Epithelial cell of prostate (primary cell): ENCODE measurements at regions not wholly inside any gene's neighbourhood (a gene's known extent, or its start where the extent isn't known, plus 50 kb on each side); places are given as distances from the start of the nearest gene placed in this dataset.
"Not testable (repeated sequence)": the region's sequence is repeated elsewhere in the genome, so short reads cannot be mapped to it uniquely, and the experiment has no call there.

ENCODE experiments used
- DNase-seq: peaks from one replicate; pipeline ENCODE4 v3.0.0-alpha.2; 2011; ENCODE audit warnings: low read depth, low spot score
- H3K27ac ChIP-seq: fragments of 450-650 bp; 2 replicates; pipeline ENCODE4 v1.5.1; 2017; ENCODE audit warnings: mild to moderate bottlenecking

DNA sequence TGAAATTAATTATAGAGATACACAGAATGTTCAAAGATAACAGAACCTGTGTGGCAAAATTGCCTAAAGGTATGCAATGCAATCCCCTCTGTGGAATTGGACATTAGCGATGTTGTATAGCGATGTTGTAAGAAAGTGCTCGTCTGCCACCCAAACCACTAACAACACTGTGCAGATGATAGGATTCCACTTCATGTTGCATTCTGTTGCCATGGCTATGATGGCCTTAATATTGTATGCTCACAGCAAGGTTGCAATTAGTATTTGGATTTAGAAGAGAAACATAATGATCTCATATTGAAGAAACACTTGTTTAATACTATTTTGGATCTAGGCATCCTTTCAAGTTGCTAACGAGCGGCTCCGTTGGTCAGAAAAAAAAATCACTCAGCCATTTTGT lies 260.3 kb downstream of the BCAT1 start:
- no peak for DNase-seq
- H3K27ac ChIP-seq, result no peak overlapping the region

DNA sequence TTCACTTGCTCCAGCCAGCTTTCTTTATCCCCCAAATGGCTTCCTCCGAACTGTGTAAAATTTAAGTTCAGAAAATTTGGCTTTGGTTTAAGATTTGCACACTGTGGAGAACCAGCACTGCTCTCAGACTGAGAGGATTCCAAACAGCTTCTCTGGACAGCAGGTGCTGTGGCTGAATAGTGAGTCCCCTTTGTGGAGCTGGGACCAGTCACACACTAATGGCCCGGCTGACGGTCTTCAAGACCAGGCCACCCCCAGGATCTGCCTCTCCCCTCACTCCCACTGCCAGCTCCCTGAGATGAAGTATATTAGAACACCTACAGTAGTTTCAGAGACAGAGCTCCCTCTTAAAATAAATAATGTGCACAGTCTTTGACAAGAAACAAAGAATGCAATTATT lies 267.3 kb downstream of the BCAT1 start:
- no peak overlapping the region for H3K27ac ChIP-seq
- no peak for DNase-seq

DNA sequence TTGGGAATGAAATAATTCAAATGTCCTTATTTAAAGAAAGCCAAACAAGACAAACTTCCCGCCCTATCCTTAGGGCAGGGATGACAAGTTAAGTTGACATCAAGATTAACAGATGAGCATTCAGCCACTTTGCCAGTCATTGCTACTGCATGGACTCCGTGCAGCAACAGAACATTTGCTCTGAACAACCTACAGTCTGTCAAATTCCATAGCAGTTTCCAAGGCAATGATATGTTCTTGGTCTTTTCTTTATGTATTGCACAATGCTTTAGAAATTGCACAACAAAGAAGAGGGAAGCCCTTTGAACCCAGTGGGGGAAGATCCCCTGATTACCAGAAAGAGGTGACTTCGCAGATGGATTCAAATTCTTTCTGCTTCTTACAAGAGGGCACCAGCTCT lies 269.8 kb downstream of the BCAT1 start:
- no peak overlapping the region for H3K27ac ChIP-seq
- no peak for DNase-seq

DNA sequence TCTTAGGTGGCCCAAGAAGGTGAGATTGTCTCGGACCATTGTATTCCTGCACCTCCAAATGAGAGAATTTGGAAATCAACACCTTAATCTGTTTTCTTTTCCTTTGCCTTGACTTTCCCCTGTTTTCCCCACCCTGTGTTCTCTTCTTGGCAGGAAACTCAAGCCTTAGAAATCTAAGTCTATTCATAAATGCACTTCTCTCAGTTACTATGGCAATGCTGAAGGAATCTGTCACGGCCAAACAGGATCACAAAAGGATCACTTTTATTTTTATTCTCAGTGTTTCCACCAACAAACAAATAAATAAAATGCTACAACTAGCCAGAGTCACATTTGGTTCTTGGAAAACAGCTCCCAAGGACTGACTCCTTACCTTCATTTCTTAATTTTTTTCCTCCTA lies 270.5 kb downstream of the BCAT1 start:
- no peak overlapping the region for H3K27ac ChIP-seq
- no peak for DNase-seq

DNA sequence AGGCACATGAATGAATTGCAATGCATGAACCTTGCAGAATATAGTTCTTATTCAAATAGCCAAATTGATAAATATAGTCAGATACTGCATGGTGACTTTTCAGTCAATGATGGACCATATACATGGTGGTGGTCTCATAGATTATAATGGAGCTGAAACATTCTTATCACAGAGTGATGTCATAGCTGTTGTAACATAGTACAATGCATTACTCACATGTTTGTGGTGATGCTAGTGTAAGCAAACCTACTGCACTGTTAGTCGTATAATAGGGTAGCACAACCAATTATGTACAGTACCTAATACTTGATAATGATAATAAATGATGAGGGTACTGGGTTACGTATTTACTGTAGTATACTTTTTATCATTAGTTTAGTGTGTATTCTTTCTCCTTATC lies 280.3 kb downstream of the BCAT1 start:
- DNase-seq, result no peak
- no peak overlapping the region for H3K27ac ChIP-seq

DNA sequence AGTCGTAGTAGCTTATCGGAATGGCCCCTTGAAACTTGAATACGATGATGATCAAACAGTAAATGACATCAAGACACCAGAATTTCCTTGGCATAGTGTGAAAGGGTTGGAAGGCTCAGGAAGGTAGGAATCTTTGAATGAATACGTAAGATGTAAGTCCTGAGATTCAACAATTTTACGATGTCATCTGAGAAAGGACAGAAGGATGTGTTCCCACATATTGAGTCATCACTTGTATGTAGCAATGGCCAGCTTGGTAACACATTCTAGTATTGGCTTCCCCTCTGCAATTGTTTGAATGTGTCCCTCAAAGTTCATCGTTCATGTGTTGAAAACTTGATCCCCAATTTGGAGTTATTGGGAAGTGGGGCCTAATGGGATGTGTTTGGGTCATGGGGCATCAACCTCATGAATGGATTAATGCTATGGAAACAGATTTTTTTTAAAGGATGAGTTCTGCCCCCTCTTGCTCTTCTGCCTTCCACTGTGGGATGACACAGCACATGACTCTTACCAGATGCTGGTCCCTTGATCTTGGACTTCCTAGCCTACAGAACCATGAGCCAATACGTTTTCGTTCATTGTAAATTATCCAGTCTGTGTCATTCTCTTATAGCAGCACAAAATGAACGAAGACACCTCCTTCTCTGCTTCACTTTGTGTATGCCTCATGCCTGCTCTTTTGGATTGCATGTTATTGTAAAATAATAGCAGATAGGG lies 284.6 kb downstream of the BCAT1 start:
- DNase-seq, result no peak
- no peak overlapping the region for H3K27ac ChIP-seq

DNA sequence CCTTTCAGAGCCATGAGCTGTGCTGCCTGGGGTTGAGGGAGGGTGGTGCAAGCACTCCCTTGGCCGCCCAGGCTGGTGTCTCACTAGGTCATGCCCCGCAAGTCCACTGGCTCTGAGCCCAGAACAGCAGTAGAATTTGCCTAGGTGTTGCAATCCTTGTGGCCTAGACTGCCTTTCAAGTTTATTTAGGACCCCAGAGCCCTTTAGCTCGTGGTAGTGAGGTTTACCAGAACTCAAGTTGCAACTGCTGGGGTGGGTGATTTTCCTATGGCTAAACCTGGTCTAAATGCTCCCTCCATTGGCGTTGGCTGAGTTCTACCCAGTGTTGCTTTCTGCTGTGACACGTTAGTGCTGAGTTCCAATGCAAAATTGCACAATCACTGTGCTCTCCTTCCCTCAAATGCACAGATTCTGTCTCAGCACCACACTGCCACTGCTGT lies 287.2 kb downstream of the BCAT1 start:
- H3K27ac ChIP-seq, result no peak overlapping the region
- no peak for DNase-seq

DNA sequence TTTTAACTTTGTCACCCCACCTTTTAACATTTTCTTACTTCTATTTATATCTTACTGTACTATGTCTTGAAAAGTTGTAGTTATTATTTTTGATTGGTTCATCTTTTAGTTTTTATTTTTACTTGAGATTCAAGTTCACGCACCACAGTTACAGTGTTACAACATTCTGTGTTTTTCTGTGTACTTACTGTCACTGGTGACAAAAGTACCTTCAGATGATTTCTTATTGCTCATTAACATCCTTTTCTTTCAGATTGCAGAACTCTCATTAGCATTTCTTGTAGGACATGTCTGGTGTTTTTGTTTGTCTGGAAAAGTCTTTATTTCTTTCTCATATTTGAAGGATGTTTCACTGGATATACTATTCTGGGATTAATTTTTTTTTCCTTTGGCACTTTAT lies 289.9 kb downstream of the BCAT1 start:
- no peak for DNase-seq
- H3K27ac ChIP-seq, result no peak overlapping the region

DNA sequence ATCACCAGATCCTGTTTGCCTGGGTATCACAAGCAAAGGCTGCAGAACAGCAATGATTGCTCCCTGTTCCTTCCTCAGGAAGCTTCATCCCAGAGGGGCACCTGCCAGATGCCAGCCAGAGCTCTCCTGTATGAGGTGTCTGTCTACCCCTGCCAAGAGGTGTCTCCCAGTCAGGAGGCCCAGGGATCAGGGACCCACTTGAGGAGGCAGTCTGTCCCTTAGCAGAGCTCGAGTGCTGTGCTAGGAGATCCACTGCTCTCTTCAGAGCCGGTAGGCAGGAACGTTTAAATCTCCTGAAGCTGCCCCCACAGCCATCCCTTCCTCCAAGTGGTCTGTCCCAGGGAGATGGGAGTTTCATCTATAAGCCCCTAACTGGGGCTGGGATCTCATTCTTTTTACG lies 294.6 kb downstream of the BCAT1 start:
- H3K27ac ChIP-seq, DNase-seq: not testable (repeated sequence)

DNA sequence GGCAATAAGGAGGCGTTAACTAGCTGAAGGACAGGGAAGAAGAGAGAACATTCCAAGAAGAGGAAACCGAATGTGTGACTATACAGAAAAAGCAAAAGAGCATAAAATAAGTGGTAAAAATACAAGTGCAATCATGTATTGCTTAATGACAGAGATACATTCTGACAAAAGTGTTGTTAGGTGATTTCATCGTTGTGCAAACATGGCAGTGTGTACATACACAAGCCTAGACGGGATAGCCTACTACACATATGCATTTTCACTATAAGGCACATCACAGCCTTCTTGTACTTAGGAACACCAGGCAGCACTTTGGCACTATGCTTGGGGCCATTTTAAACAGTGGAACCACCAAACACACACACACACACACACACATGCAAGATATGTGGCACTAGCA lies 299.3 kb downstream of the BCAT1 start:
- H3K27ac ChIP-seq, result no peak overlapping the region
- DNase-seq, result no peak

DNA sequence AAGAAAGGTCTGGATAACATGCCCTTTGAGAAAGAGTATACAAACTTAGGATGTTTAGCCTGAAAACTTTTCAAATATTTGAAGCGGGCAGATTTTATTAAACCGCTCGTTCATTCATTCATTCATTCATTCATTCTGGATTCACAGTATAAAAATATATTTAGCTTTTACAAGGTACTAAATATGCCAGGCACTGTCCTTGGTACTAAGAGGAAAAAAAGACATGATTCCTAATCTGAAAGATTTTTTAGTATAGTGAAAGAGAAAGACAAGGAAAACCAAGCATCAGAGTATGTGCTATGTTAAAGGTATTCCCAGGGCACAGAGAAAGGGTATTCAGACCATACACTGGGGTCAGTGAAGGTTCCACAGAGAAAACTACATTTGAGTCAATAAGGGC lies 299.7 kb downstream of the BCAT1 start:
- no peak for DNase-seq
- no peak overlapping the region for H3K27ac ChIP-seq

DNA sequence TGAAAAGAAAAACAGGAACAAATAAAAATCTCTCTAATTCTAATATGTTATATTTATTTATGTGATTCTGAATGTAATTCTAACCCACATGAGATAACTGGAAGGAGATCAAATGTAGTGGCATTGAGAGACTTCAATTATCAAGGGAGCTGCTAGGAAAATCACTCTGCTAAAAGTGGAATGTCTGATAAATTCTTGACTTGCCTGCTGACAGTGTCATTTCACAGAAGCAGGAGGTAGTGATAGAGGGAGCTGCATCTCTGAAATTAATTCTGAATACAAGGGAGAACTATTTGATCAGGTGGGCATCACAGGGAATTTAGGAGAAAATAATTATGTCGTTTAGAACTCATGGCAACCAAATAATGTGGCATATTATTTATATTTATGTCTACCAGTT lies 303.6 kb downstream of the BCAT1 start:
- H3K27ac ChIP-seq, result no peak overlapping the region
- DNase-seq, result no peak

DNA sequence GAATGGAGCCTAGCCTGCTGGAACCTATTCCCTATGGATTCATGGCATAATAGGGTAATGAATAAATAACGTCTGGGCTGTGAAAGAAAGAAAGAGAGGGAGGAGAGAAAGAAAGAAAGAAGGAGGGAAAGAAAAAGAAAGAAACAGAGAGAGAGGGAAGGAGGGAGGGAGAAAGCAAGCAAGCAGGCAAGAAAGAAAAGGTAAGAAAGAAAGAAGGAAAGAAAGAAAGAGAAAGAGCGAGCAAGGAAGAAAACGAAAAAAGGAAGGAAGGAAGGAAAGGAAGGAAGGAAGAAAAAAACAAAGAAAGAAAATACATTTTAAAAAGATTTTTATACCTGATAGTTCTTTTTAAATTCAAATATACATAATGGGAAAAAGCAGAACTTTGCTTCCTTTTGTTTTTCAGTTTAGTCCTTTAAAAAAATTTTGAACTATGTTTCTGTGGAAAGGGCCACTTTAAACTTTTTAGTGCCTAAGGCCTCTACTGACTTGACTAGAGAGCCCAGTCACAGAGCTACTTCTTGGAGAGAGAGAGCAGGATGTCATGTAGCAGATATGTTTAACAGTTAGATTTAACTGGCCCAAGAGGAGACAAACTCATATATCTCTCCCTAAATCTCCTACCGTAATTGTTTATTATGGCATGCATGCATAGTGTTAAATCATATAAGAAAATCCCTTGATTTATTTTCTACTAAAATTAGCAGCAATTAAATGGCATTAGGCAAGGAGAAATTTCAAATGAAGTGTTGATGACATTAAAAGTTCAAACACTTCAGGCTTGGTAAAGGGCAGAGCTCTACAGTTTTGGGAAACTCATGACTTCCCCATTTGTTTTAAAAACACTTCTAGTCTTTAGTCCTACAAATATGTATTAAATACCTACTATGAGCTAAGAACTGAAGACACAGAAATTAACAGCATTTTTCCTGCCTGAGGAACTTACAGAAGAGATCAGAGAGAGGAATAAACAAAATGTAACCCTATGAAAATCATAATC lies 305.5 kb downstream of the BCAT1 start:
- DNase-seq, result no peak
- H3K27ac ChIP-seq, result no peak overlapping the region

DNA sequence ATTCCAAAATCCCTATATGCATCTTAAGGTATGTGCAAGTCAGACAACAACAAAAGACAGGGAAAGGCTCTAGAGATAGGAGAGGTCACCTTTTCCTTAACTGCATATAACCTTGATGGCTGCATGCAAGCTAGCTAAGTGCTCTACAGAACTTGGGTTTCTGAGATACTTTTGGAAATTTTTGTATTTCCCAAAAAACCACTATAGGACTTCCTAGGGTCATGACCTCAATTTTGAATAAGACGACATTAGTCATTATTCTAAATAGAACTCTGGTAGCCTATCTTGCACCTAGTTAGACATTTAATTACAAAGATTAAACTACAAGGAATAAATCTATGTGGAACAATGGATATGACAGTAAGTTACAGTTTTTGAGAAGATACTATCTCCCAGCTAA lies 309.3 kb downstream of the BCAT1 start:
- no peak overlapping the region for H3K27ac ChIP-seq
- no peak for DNase-seq

DNA sequence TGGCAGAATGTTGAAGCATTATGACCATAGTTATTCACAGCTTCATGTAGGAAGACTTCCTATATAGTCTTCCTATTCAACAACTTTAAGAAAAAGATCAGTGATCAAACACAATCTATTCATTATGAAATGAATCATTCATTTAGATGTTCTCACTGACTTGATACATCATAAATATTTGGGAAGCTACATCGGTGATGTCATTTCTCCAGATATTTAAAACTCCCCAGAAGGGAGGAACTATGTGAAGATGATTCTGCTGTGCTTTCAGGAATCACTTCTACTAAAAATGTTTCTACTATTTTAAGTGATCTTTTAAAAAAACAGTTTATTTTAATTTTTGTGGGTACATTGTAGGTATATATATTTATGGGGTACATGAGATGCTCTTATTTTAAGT lies 316.4 kb downstream of the BCAT1 start:
- DNase-seq, result no peak
- H3K27ac ChIP-seq, result no peak overlapping the region

DNA sequence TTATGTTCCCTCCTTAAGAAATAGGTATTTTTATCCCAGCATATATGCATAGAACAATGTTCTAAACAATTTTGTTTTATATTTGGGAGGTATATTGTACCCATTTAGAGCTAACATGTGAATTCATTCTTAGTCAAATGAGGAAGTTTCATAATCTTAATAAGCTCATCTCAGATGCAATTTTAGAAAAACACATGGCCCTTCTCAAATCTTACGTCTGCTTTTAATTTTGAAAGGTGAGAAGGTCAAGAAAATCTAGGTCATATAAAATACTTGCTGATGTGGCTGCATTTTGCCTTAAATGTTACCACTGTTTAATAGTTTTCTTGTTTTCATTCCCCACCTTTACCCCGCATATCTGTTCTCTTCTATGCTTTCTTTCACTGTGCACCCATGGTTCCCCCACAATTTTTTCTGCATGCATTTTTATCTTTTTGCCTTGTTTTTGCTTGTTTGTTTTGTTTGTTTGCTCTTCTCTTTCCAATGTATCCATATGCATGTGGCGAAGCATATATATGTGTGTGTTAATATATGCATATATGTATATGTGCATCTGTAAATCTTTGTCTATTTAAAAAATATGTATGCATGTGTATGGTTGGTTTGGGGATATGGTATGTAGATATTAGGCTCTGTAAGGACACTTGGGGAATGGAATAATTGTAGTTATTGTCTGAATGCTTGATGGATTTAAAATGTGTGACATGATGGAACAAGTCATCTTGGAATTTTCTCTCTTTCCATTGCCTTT lies 317.1 kb downstream of the BCAT1 start:
- DNase-seq, result no peak
- no peak overlapping the region for H3K27ac ChIP-seq

DNA sequence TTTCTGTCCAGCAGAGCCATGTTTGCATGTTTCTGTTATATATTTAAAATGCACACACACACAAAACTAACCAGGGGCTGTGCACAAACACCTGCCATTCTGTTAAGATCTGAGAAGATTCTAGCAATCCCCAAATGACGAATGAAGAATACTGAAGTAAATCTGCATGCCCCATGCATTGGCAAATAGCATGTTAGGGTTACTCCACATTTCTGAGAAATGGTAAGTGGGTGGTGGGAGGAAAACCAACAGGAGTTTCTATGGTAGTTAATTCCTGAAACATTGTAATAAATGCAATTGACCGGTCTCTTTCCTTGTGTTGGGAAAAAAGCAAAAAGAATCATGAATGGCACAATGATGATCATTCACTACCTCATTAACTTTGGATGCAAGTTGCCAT lies 318.0 kb downstream of the BCAT1 start:
- DNase-seq, result no peak
- H3K27ac ChIP-seq, result no peak overlapping the region

DNA sequence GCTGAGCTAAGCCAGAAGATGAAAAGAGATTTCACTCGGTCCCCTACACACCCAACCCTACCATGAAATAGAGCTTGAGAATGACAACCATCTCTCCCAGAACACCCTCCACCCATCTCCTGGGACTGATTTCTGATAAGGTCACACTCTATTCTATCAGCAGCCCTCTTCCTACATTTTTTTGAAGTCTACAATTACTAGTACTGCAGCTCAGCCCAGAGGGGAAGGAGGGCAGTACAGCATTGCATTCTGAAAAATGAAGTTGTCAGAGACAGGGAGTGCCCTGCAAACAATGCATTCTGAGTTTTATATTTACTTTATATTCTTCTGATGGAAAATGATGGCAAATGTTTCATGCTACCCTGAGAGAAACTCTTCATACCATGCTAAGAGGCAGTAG lies 318.5 kb downstream of the BCAT1 start:
- H3K27ac ChIP-seq, result no peak overlapping the region
- DNase-seq, result no peak

DNA sequence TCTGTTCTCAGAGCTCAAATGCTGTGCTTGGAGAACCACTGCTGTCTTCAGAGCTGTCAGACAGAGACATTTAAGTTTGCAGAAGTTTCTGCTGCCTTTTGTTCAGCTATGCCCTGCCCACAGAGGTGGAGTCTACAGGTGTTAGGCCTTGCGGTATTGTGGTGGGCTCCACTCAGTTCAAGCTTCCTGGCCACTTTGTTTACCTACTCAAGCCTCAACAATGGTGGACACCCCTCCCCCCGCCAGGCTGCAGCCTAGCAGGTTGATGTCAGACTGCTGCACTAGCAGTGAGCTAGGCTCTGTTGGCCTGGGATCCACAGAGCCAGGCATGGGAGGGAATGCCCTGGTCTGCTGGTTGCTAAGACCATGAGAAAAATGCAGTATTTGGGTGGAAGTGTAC lies 323.8 kb downstream of the BCAT1 start:
- no peak overlapping the region for H3K27ac ChIP-seq
- DNase-seq, result no peak

DNA sequence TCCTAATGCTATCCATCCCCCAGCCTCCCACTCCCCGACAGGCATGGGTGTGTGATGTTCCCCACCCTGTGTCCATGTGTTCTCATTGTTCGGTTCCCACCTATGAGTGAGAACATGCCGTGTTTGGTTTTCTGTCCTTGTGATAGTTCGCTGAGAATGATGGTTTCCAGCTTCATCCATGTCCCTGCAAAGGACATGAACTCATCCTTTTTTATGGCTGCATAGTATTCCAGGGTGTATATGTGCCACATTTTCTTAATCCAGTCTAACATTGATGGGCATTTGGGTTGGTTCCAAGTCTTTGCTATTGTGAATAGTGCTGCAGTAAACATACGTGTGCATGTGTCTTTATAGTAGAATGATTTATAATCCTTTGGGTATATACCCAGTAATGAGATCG lies 328.9 kb downstream of the BCAT1 start:
- DNase-seq, H3K27ac ChIP-seq: not testable (repeated sequence)

DNA sequence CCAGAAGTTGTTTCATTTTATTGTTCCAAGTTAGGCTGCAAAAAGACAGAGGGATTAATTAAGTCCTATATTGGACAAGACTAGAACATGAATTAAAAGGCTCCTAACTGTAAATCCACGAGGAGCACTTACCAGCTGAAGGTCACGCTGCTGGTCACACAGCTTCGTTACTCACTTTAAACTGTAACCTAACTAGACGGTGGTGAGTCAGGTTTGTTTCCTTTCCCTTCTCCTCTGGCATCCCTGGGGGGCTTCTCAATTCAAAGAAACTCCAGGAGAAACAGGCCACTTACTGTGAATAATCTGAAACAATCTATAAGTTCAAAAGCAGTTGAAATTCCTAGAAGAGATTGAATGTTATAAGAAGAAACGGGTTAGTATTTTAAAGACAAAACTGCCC lies 331.4 kb downstream of the BCAT1 start:
- DNase-seq, result no peak

More for the DNA sequence above, 331.4 kb downstream of the BCAT1 start:
- no peak overlapping the region for H3K27ac ChIP-seq
